ENCODE measurements at regions not wholly inside any gene's neighbourhood (a gene's known extent, or its start where the extent isn't known, plus 50 kb on each side); places are given as distances from the start of the nearest gene placed in this dataset.

DNA sequence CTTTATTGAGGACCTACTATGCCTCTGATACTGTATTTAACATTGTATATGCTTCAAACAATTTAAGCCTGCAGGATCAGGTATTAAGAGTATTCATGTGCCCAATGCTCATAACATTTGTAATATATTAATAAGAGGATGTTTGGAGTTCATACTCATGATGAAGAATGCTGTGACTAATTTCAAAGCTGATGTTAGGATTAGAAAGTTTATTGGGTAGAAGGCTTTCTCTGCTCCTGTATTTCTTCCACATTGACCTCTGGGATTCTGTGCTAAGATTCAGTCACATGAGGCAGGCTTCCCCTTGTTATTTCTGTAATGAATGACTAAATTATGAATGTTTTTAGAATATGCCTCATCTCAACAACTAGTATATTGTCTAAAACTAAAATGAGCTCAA lies 456.4 kb downstream of the NFIB start:
- H3K27ac Mint-ChIP-seq: no peak overlapping the region
- Histone ChIP-seq H3K36me3 (ENCODE audit: control insufficient read depth, insufficient read depth, low read length) (no peaks in the 10 kb centered on the region), H3K27ac (ENCODE audit: low read depth, low read length) (no peak overlapping the region), H3K4me1 (ENCODE audit: control insufficient read depth, insufficient read depth, low read length) (no peaks in the 10 kb centered on the region), H3K9me3 (ENCODE audit: control insufficient read depth, low read length) (no peaks in the 10 kb centered on the region), H3K9ac (ENCODE audit: extremely low read depth, low read length, poor library complexity, severe bottlenecking) (no peak overlapping the region), H3K27me3 (ENCODE audit: control insufficient read depth, insufficient read depth, low read length, poor library complexity, severe bottlenecking) (no peaks in the 10 kb centered on the region), H3K4me3 (ENCODE audit: low read length) (no peak overlapping the region)
- no peak for DNase-seq
- H3K9me3 Mint-ChIP-seq: no peaks in the 10 kb centered on the region
- TF ChIP-seq, protein P1, sequence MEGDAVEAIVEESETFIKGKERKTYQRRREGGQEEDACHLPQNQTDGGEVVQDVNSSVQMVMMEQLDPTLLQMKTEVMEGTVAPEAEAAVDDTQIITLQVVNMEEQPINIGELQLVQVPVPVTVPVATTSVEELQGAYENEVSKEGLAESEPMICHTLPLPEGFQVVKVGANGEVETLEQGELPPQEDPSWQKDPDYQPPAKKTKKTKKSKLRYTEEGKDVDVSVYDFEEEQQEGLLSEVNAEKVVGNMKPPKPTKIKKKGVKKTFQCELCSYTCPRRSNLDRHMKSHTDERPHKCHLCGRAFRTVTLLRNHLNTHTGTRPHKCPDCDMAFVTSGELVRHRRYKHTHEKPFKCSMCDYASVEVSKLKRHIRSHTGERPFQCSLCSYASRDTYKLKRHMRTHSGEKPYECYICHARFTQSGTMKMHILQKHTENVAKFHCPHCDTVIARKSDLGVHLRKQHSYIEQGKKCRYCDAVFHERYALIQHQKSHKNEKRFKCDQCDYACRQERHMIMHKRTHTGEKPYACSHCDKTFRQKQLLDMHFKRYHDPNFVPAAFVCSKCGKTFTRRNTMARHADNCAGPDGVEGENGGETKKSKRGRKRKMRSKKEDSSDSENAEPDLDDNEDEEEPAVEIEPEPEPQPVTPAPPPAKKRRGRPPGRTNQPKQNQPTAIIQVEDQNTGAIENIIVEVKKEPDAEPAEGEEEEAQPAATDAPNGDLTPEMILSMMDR (conservative IDR thresholded peaks at IDR 0.05): no peak
- no peaks in the 10 kb centered on the region for H3K36me3 Mint-ChIP-seq (ENCODE audit: low read depth)
- no peak overlapping the region for H3K4me3 Mint-ChIP-seq
- H3K4me1 Mint-ChIP-seq: peaks cover 11% of the 10 kb centered on the region
- H3K27me3 Mint-ChIP-seq (ENCODE audit: insufficient read depth): no peaks in the 10 kb centered on the region

DNA sequence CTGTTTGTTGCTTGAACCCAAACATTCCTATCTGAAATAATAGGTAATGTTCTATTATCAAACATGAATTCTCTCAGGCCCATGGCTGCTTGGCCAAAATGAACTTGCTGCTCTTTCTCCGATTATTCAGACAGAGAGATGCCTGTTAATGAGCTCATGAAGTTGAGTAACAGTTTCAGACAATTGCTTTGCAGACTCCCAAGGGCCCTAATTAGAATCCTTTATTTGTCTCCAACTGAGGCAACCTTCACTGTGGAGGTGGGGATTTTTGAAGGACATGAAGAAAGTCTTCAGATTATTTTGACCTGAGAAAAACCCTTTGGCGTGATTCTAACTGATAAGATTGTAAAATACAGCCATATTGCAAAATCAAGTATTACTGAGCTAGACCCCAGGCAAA lies 466.7 kb downstream of the NFIB start:
- no peaks in the 10 kb centered on the region for H3K9me3 Mint-ChIP-seq
- no peaks in the 10 kb centered on the region for H3K36me3 ChIP-seq (ENCODE audit: control insufficient read depth, insufficient read depth, low read length)
- no peaks in the 10 kb centered on the region for H3K27me3 Mint-ChIP-seq (ENCODE audit: insufficient read depth)
- DNase-seq: no peak
- H3K27ac Mint-ChIP-seq: no peak overlapping the region
- H3K27ac ChIP-seq (ENCODE audit: low read depth, low read length): no peak overlapping the region
- no peak overlapping the region for H3K9ac ChIP-seq (ENCODE audit: extremely low read depth, low read length, poor library complexity, severe bottlenecking)
- H3K4me1 ChIP-seq (ENCODE audit: control insufficient read depth, insufficient read depth, low read length): no peaks in the 10 kb centered on the region
- no peaks in the 10 kb centered on the region for H3K36me3 Mint-ChIP-seq (ENCODE audit: low read depth)
- no peaks in the 10 kb centered on the region for H3K4me1 Mint-ChIP-seq
- no peaks in the 10 kb centered on the region for H3K9me3 ChIP-seq (ENCODE audit: control insufficient read depth, low read length)
- WGBS, 2 experiments (ENCODE audit: insufficient coverage in 1 of 2, insufficient read length in 1 of 2): 97 to 100% methylated on average over 2 of the region's 2 CpGs
- TF ChIP-seq, protein P1 (conservative IDR thresholded peaks at IDR 0.05): no peak
- H3K4me3 Mint-ChIP-seq: no peak overlapping the region
- no peaks in the 10 kb centered on the region for H3K27me3 ChIP-seq (ENCODE audit: control insufficient read depth, insufficient read depth, low read length, poor library complexity, severe bottlenecking)
- H3K4me3 ChIP-seq (ENCODE audit: low read length): no peak overlapping the region

DNA sequence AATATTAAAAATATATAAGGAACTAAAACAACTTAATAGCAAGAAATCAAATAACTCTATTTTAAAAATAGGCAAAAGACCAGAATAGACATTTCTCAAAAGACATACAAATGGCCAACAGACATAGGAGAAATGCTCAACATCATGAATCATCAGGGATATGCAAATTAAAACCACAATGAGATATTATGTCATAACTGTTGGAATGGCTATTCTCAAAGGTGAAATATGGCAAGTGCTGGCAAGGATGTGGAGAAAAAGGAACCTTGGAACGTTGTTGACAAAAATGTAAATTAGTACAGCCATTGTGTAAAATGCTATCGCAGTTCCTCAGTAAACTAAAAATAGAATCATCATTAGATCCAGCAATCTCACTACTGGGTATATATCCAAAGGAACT lies 468.5 kb downstream of the NFIB start:
- Mint-ChIP-seq H3K27me3 (ENCODE audit: insufficient read depth) (no peaks in the 10 kb centered on the region), H3K4me1 (no peaks in the 10 kb centered on the region), H3K9me3 (no peaks in the 10 kb centered on the region), H3K36me3 (ENCODE audit: low read depth) (no peaks in the 10 kb centered on the region), H3K4me3 (no peak overlapping the region), H3K27ac (no peak overlapping the region)
- no peaks in the 10 kb centered on the region for H3K9me3 ChIP-seq (ENCODE audit: control insufficient read depth, low read length)
- no peak overlapping the region for H3K9ac ChIP-seq (ENCODE audit: extremely low read depth, low read length, poor library complexity, severe bottlenecking)
- no peaks in the 10 kb centered on the region for H3K36me3 ChIP-seq (ENCODE audit: control insufficient read depth, insufficient read depth, low read length)
- no peak overlapping the region for H3K27ac ChIP-seq (ENCODE audit: low read depth, low read length)
- no peak for DNase-seq
- H3K4me1 ChIP-seq (ENCODE audit: control insufficient read depth, insufficient read depth, low read length): no peaks in the 10 kb centered on the region
- 97 to 100% methylated on average over 1 to 2 of the region's 2 CpGs for WGBS, 2 experiments (ENCODE audit: insufficient coverage in 1 of 2, insufficient read length in 1 of 2)
- H3K4me3 ChIP-seq (ENCODE audit: low read length): no peak overlapping the region
- no peaks in the 10 kb centered on the region for H3K27me3 ChIP-seq (ENCODE audit: control insufficient read depth, insufficient read depth, low read length, poor library complexity, severe bottlenecking)
- TF ChIP-seq, protein P1 (conservative IDR thresholded peaks at IDR 0.05): no peak
